ENCODE measurements at regions not wholly inside any gene's neighbourhood (a gene's known extent, or its start where the extent isn't known, plus 50 kb on each side); places are given as distances from the start of the nearest gene placed in this dataset.

DNA sequence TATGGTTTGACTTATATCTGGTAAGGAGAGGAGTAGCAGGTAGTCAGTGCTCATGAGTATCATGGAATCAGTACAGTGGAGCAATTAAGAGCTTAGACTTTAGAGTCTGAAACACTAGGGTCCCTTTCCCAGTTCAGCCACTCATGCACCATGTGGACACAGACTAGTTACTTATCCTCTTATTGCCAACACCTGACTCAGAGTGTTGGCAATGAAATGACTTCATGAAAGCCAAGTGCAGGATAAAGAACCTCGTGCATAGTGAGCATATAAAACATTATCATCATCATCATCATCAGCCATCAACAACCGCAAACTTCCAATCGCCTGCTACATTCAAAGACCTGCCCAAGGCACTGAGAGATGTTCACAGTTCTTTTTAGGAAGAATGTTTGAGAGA lies 164.2 kb downstream of the FOXO1 start:
- H3K27me3 Mint-ChIP-seq (ENCODE audit: insufficient read depth, unreplicated experiment): no peaks in the 10 kb centered on the region
- ChIA-PET CTCF (no interaction called here), POLR2A (no interaction called here)
- Histone ChIP-seq H3K27me3 (replicated peaks; ENCODE audit: control insufficient read depth, insufficient read depth, low read length) (no peaks in the 10 kb centered on the region), H3K4me1 (peaks cover 32% of the 10 kb centered on the region), H3K4me3 (ENCODE audit: low read depth, low read length) (no peak overlapping the region), H3K9me3 (no peaks in the 10 kb centered on the region), H3K36me3 (ENCODE audit: control insufficient read depth, insufficient read depth, low read length) (no peaks in the 10 kb centered on the region)
- TF ChIP-seq, protein P1, sequence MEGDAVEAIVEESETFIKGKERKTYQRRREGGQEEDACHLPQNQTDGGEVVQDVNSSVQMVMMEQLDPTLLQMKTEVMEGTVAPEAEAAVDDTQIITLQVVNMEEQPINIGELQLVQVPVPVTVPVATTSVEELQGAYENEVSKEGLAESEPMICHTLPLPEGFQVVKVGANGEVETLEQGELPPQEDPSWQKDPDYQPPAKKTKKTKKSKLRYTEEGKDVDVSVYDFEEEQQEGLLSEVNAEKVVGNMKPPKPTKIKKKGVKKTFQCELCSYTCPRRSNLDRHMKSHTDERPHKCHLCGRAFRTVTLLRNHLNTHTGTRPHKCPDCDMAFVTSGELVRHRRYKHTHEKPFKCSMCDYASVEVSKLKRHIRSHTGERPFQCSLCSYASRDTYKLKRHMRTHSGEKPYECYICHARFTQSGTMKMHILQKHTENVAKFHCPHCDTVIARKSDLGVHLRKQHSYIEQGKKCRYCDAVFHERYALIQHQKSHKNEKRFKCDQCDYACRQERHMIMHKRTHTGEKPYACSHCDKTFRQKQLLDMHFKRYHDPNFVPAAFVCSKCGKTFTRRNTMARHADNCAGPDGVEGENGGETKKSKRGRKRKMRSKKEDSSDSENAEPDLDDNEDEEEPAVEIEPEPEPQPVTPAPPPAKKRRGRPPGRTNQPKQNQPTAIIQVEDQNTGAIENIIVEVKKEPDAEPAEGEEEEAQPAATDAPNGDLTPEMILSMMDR (IDR thresholded peaks at IDR 0.05; ENCODE audit: insufficient read depth in 1 of 2, low read depth in 1 of 2, low read length in 1 of 2, severe bottlenecking in 1 of 2, unreplicated experiment in 1 of 2): no peak
- BruUV-seq (replicated peaks): no TSS peak
- H3K4me3 Mint-ChIP-seq (ENCODE audit: unreplicated experiment): no peak overlapping the region
- DNase-seq: no peak
- no peaks in the 10 kb centered on the region for H3K36me3 Mint-ChIP-seq (ENCODE audit: insufficient read depth, unreplicated experiment)
- peaks cover 12% of the 10 kb centered on the region for H3K9me3 Mint-ChIP-seq (ENCODE audit: unreplicated experiment)
- H3K4me1 Mint-ChIP-seq (ENCODE audit: low read depth, unreplicated experiment): peaks cover 37% of the 10 kb centered on the region
- H3K27ac Mint-ChIP-seq (ENCODE audit: unreplicated experiment): no peak overlapping the region
- intact Hi-C loops (cut with micrococcal nuclease; ENCODE audit: unreplicated experiment): no loop called here

DNA sequence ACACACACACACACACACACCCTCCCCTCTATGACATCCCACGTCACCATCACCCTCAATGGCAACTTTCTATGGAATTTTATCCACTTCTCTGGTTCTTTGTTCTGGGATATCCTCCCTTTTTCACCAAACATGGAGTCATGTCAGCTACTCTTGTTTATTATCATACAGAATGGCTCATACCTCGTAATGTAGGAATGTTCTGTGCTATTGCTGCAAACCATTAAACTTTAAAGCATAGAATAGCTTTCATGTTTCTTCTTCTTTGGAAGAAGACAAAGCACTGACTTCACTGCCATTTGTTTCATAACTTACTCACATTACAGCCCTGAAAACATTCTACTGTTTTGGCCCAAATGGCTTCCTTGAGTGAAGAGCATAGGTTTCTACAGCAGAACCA lies 163.4 kb downstream of the FOXO1 start:
- Histone ChIP-seq H3K4me3 (ENCODE audit: low read depth, low read length) (no peak overlapping the region), H3K9me3 (no peaks in the 10 kb centered on the region), H3K4me1 (peaks cover 32% of the 10 kb centered on the region), H3K36me3 (ENCODE audit: control insufficient read depth, insufficient read depth, low read length) (no peaks in the 10 kb centered on the region), H3K27me3 (replicated peaks; ENCODE audit: control insufficient read depth, insufficient read depth, low read length) (no peaks in the 10 kb centered on the region)
- H3K36me3 Mint-ChIP-seq (ENCODE audit: insufficient read depth, unreplicated experiment): no peaks in the 10 kb centered on the region
- H3K4me1 Mint-ChIP-seq (ENCODE audit: low read depth, unreplicated experiment): peaks cover 30% of the 10 kb centered on the region
- no TSS peak for BruUV-seq (replicated peaks)
- no peaks in the 10 kb centered on the region for H3K27me3 Mint-ChIP-seq (ENCODE audit: insufficient read depth, unreplicated experiment)
- ChIA-PET CTCF (no interaction called here), POLR2A (no interaction called here)
- intact Hi-C loops (cut with micrococcal nuclease; ENCODE audit: unreplicated experiment): no loop called here
- H3K9me3 Mint-ChIP-seq (ENCODE audit: unreplicated experiment): peaks cover 12% of the 10 kb centered on the region
- H3K27ac Mint-ChIP-seq (ENCODE audit: unreplicated experiment): no peak overlapping the region
- no peak for DNase-seq
- TF ChIP-seq, protein P1 (IDR thresholded peaks at IDR 0.05; ENCODE audit: insufficient read depth in 1 of 2, low read depth in 1 of 2, low read length in 1 of 2, severe bottlenecking in 1 of 2, unreplicated experiment in 1 of 2): no peak
- no peak overlapping the region for H3K4me3 Mint-ChIP-seq (ENCODE audit: unreplicated experiment)

DNA sequence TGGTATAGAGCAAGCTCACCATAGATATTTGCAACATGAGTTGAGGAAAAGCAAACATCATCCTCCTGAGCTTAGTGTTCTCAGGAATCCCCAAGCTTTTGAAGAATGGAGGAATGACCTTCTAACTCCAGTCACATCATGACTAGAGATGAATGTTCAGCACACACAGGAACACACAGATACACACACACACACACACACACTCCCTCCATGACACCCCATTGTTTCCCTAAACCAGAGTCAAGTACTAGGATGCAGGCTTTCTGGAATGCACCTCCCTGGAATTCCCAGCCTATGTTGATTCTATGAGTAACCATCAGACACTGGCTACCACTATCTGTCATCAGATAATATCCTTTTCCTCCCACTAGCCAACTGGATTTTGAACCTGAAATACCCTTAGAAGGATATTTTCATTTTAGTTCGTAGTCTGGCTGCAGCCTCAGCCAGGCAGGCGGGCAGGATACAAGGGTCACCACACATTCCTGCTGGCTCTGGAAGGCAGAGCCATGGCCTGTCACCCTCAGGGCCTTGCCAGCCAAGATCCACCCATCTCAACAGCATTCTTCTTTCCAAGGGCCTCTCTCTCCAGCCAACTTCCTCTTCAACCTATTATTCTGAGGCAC lies 162.4 kb downstream of the FOXO1 start:
- TF ChIP-seq, protein P1 (IDR thresholded peaks at IDR 0.05; ENCODE audit: insufficient read depth in 1 of 2, low read depth in 1 of 2, low read length in 1 of 2, severe bottlenecking in 1 of 2, unreplicated experiment in 1 of 2): no peak
- no peaks in the 10 kb centered on the region for H3K27me3 Mint-ChIP-seq (ENCODE audit: insufficient read depth, unreplicated experiment)
- Histone ChIP-seq H3K36me3 (ENCODE audit: control insufficient read depth, insufficient read depth, low read length) (no peaks in the 10 kb centered on the region), H3K27me3 (replicated peaks; ENCODE audit: control insufficient read depth, insufficient read depth, low read length) (no peaks in the 10 kb centered on the region), H3K4me3 (ENCODE audit: low read depth, low read length) (no peak overlapping the region), H3K9me3 (no peaks in the 10 kb centered on the region), H3K4me1 (peaks cover 32% of the 10 kb centered on the region)
- H3K9me3 Mint-ChIP-seq (ENCODE audit: unreplicated experiment): peaks cover 12% of the 10 kb centered on the region
- intact Hi-C loops (cut with micrococcal nuclease; ENCODE audit: unreplicated experiment): no loop called here
- peak overlapping the region; percentile 73 for H3K27ac Mint-ChIP-seq (ENCODE audit: unreplicated experiment)
- POLR2A ChIA-PET: no interaction called here
- H3K4me3 Mint-ChIP-seq (ENCODE audit: unreplicated experiment): no peak overlapping the region
- H3K36me3 Mint-ChIP-seq (ENCODE audit: insufficient read depth, unreplicated experiment): no peaks in the 10 kb centered on the region
- BruUV-seq (replicated peaks): no TSS peak
- peaks cover 22% of the 10 kb centered on the region for H3K4me1 Mint-ChIP-seq (ENCODE audit: low read depth, unreplicated experiment)
- CTCF ChIA-PET: no interaction called here
- peak; percentile 43 to 80 for DNase-seq

Data from Caco-2 (cell line).